GM23248 (cell line): ENCODE measurements at regions not wholly inside any gene's neighbourhood (a gene's known extent, or its start where the extent isn't known, plus 50 kb on each side); places are given as distances from the start of the nearest gene placed in this dataset.

Experiments
- EZH2 ChIP-seq: fragments of 200-600 bp; sonication (generic); IDR thresholded peaks from 2 replicates; pipeline ENCODE4 v1.6.1; 2018; ENCODE audit warnings: antibody characterized with exemption, mild to moderate bottlenecking; ENCODE audit not compliant: insufficient read depth, poor library complexity, severe bottlenecking
- EZH2phosphoT487 ChIP-seq: fragments of 200-600 bp; sonication (generic); IDR thresholded peaks from 2 replicates; pipeline ENCODE4 v1.6.1; 2018; ENCODE audit warnings: antibody characterized with exemption, moderate library complexity, mild to moderate bottlenecking, low read depth; ENCODE audit not compliant: insufficient read depth

DNA sequence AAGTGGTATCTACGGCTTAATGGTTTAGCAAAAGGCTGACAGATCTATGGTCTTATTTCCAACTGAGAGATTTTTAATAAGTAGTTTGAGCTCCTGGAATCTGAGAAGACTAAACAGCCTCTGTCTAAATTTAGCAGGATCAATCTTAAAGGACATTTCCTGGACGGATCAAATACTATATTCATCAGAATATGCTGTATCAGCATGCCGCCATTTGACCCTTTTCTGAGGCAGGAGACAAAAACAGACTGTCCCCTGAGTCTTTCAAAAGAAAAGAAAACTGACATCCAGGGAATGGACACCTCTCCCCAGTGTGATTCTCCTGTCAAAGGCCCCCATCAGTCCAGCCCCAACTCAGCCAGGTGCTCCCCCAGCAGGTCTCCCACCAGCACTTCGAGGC lies 443.7 kb downstream of the GXYLT1 start:
- TF ChIP-seq EZH2phosphoT487 (no peak), EZH2 (no peak)
